CD4-positive, alpha-beta T cell treated with Interferon alpha-2 for 1 hour (primary cell): ENCODE measurements at regions not wholly inside any gene's neighbourhood (a gene's known extent, or its start where the extent isn't known, plus 50 kb on each side); places are given as distances from the start of the nearest gene placed in this dataset.
"Not testable (repeated sequence)": the region's sequence is repeated elsewhere in the genome, so short reads cannot be mapped to it uniquely, and the experiment has no call there.

Experiments
- DNase-seq, 2 donors: peaks; one replicate each; pipeline ENCODE4 v3.0.0-alpha.2; 2020 to 2022

- no peak for DNase-seq
These were observed 2745.4 kb downstream of the PCDH7 start for GRCh38 chr4:33465565-33465964.

GRCh38 chr4:33467291-33467690, 2747.1 kb downstream of the PCDH7 start:
- DNase-seq = no peak

GRCh38 chr4:33470805-33471204, 2750.6 kb downstream of the PCDH7 start:
- DNase-seq = no peak

DNA sequence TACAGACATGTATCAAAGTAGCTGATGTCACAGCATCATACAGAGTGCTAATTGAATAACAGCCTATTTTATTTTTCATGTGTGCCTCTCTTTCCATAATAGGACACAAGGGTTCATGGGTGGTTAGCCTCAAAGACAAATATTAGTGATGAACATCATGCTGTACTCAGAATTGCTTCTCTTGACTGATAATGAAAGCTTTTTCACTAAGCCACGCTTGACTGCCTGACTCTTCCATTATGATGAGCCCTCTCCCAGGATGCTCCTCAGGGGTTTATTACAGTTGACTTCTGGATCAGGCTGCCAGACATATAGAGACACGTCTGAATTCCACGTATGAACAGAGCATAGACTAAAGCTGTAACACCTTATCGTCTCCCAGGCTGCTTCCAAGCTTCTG, 2757.5 kb downstream of the PCDH7 start:
- no peak for DNase-seq

- no peak for DNase-seq
These were observed 2761.5 kb downstream of the ARAP2 start for GRCh38 chr4:33482773-33483172.

DNA sequence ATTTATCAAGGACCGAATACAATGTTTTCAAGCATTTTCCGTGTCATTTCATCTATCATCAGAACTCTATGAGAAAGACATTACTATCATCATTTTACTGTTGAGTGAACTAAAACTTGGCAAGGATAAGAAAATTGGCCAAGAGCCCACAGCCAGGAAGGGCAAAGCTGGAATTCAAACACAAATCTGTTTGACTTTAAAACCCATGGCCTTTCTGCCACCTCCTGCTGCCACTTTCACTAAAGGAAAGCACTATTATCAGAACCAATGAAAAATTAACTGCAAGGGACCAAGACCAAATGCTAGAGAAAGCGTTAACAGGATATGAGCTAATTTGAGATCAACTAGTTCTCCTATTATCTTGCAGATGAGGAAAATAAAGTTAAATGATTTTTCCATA, 2759.2 kb downstream of the ARAP2 start:
- no peak for DNase-seq

GRCh38 chr4:33493231-33493630, 2751.1 kb downstream of the ARAP2 start:
- DNase-seq = no peak

DNA sequence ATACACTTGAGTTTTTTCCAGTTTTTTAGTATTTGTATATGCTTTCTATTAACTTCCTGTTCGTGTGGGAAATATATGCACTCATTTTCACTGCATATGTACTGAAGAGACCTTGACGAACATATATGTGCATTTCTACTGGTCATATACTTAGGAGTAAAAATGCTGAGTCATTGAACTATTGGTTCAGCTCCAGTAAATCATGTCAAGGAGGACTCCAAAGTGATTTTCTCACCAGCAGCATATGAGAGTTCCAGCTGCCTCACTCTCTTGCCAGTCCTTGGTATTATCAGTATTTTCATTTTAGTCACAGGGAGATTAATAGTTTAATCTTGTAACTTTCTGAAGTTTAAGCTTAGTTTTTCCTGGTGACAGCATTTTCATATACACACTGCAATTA, 2750.2 kb downstream of the ARAP2 start:
- DNase-seq = no peak

DNA sequence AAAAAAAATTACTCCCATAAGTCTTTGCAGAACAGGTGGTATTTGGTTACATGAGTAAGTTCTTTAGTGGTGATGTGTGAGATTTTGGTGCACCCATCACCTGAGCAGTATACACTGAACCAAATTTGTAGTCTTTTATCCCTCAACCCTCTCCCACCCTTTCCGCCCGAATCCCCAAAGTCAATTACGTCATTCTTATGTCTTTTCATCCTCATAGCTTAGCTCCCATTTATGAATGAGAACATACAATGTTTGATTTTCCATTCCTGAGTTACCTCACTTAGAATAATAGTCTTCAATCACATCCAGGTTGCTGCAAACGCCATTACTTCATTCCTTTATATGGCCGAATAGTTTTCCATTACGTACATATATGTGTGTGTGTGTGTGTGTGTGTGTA, 2742.7 kb downstream of the ARAP2 start:
- not testable (repeated sequence) for DNase-seq

DNA sequence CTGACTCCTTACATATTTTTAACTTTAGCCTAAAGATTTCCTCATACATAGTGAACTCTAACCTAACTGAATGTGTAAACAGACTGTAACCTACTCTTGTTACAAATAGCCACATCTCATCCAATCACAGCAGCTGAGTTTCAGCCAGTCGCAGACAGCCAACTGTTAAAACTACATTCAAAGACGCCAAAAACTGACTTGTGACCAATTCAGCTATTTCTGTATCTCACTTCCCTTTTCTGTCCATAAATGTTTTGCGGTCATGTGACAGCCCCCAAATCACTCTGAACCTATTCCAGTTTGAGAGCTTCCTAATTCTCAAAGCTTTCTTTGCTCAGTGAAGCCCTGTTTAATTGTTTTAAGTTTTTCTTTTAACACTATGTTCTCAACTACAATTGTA, 2731.9 kb downstream of the ARAP2 start:
- DNase-seq = no peak

DNA sequence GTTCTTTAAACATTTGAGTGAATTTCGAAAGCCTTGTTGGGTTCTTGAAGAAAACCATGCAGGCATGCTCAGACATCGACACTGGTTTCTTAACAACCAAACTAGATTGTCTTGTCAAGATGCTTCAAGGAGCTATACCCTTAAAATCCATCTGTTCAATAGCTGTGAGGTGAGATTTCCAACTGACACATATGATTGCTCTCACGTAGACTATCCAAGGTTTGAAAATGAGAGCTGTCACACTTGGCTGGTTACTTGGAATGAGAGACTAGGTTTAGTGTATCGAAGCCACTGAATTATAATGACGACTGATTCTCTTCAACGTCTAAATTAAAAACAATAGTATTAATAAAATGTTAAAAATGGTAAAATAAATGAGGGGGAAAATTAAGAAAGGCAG, 2725.5 kb downstream of the ARAP2 start:
- no peak for DNase-seq

GRCh38 chr4:33532821-33533220, 2711.5 kb downstream of the ARAP2 start:
- no peak for DNase-seq

DNA sequence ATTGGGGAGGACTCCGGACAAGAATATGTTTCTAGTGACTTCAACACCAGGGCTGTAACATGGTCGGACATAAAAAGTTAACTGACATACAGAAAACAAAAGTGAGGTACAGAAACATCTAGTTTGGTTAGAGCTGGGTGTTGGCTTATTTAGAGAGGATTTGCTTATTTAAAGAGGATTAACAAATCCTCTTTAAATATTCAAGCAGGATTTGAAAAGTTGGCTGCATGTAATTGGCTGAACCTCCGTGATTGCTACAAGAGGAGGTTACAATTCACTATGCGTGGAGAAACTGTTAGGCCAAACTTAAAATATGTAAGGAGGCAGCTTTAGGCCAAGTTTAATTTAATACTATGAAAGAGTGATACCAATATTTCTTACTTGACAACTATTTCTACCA, 2707.4 kb downstream of the ARAP2 start:
- DNase-seq = no peak

DNA sequence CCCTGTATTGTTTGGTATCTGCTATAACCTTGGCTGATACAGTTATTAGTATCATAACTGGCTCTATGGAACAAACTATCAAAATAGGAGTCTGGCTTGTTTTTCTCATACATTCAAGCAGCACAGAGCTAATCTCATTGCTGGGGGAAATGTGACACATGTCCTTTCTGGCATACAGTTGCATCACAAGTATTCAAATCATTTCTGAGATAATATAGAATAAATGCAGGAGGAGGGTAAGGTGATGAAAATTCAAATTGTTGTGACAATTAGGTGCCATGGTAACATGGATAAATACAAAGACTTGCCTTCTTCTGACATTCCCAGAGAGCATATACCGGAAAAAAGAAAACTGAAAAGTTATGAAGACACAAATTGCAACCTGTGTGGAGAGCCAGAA, 2706.8 kb downstream of the ARAP2 start:
- no peak for DNase-seq

- DNase-seq = no peak
These were observed 2700.3 kb downstream of the ARAP2 start for GRCh38 chr4:33543941-33544450.

- DNase-seq = no peak
These were observed 2693.1 kb downstream of the ARAP2 start for GRCh38 chr4:33551244-33551643.

- no peak for DNase-seq
These were observed 2683.1 kb downstream of the ARAP2 start for GRCh38 chr4:33561259-33561658.

DNA sequence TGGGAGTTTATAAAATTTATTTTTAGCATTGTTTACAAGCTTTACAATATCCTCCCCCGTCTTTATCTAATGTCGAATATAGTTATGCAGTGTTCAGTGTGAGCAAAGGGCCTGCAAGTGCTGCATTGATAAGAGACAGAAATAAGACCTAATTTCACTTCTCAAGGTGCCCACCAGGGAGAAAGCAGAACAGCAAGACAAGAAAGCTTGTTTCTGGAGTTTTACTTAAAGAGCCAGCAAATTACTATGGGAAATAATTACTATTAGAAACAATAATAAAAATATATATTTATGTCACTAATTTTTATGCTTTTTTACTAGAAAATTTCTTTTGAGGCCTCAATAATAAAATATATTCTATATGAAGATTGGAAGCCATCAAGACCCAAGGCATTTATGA, 2677.7 kb downstream of the ARAP2 start:
- no peak for DNase-seq

- DNase-seq = no peak
These were observed 2666.5 kb downstream of the ARAP2 start for GRCh38 chr4:33577791-33578190.

DNA sequence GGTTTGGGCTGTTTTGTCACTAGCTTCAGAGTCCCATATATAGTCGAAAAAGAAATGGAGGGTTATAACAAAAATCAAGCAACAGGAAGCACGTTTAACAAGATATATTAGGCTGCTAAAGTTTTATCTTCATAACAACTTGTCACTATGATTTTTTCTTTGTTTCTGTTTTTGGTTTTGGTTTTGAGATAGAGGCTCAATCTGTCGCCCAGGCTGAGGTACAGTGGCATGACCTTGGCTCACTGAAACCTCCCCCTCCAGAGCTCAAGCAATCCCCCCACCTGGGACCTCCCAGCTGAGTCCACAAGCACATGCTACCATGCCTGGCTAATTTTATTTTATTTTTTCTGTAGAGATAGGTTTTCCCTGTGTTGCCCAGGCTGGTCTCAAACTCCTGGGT, 2664.4 kb downstream of the ARAP2 start:
- no peak for DNase-seq

DNA sequence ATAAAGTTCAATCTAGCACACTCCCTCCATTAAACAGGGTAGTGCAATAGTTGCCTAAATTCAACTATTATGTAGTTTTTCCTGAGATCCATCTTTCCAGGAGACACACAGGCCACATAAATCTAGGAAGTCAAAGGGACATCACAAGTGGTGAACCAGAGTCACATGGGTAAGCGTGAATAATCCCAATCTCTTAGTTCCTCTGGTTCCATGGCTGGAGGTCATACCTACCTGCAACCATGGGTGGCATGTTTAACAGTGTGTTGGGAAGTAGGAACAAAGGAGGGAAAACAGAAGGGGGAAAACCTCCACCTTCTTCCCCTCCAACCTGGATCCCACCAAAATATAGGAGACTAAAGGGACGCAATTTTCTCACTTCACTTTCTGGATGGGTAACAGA, 2651.6 kb downstream of the ARAP2 start:
- DNase-seq = no peak

- DNase-seq = no peak
These were observed 2637.4 kb downstream of the ARAP2 start for GRCh38 chr4:33606951-33607350.

- DNase-seq = no peak
These were observed 2628.2 kb downstream of the ARAP2 start for GRCh38 chr4:33616121-33616520.

- DNase-seq = no peak
These were observed 2618.6 kb downstream of the ARAP2 start for GRCh38 chr4:33625748-33626147.

- DNase-seq = no peak
These were observed 2618.1 kb downstream of the ARAP2 start for GRCh38 chr4:33626221-33626620.

GRCh38 chr4:33628296-33628695, 2616.0 kb downstream of the ARAP2 start:
- no peak for DNase-seq
